IMR-90 (cell line): ENCODE measurements at regions not wholly inside any gene's neighbourhood (a gene's known extent, or its start where the extent isn't known, plus 50 kb on each side); places are given as distances from the start of the nearest gene placed in this dataset.

ENCODE experiments used
- ATAC-seq: fragments of 200-7000 bp; cut with Tn5 transposase; 2 replicates; pipeline ENCODE4 v1.9.1; 2020; ENCODE audit warnings: low read depth, mild to moderate bottlenecking, moderate library complexity
- BruUV-seq: library from RNA; stranded (reverse); fragments of 400-500 nt; replicated peaks from 2 replicates; lab custom pipeline; 2021; lab: Mats Ljungman, UMichigan
- CTCF ChIA-PET: fragments of 300-600 bp; formaldehyde crosslinking; extraction: SDS; loops from one replicate; lab custom pipeline; 2021; ENCODE audit warnings: antibody characterized with exemption; lab: Yijun Ruan, JAX
- POLR2A ChIA-PET: fragments of 300-600 bp; sonication (Branson Sonifier 250); formaldehyde crosslinking; loops from one replicate; lab custom pipeline; 2022; ENCODE audit warnings: antibody characterized with exemption; ENCODE audit not compliant: unreplicated experiment; lab: Charles Lee
- DNase-seq: peaks from one replicate; pipeline ENCODE4 v3.0.0; 2013
- H2AFZ ChIP-seq: replicated peaks from 2 replicates; pipeline ENCODE3; 2013; ENCODE audit warnings: low read length, mild to moderate bottlenecking; ENCODE audit not compliant: poor library complexity
- H2AK5ac ChIP-seq: 2 replicates; pipeline ENCODE4 v1.6.1; 2013; ENCODE audit warnings: low read depth, low read length, inconsistent platforms
- H2AK9ac ChIP-seq: replicated peaks from 2 replicates; pipeline ENCODE3; 2013; ENCODE audit warnings: mild to moderate bottlenecking, low read depth, low read length, moderate library complexity; ENCODE audit not compliant: poor library complexity
- H2BK120ac ChIP-seq: 2 replicates; pipeline ENCODE4 v1.6.1; 2013; ENCODE audit warnings: low read depth, low read length, inconsistent platforms
- H2BK15ac ChIP-seq: 3 replicates; pipeline ENCODE4 v1.6.1; 2013; ENCODE audit warnings: low read depth, low read length, inconsistent platforms
- H2BK20ac ChIP-seq: 2 replicates; pipeline ENCODE4 v1.6.1; 2013; ENCODE audit warnings: low read depth, mild to moderate bottlenecking, inconsistent platforms, low read length, moderate library complexity
- H2BK5ac ChIP-seq: 2 replicates; pipeline ENCODE4 v1.6.1; 2013; ENCODE audit warnings: mild to moderate bottlenecking, low read depth, low read length, inconsistent platforms; ENCODE audit not compliant: poor library complexity, severe bottlenecking
- H3K14ac ChIP-seq: replicated peaks from 2 replicates; pipeline ENCODE4 v1.6.1; 2013; ENCODE audit warnings: low read depth, low read length, inconsistent platforms
- H3K18ac ChIP-seq: 2 replicates; pipeline ENCODE4 v1.6.1; 2013; ENCODE audit warnings: low read depth, low read length, control low read depth
- H3K23ac ChIP-seq: 2 replicates; pipeline ENCODE4 v1.6.1; 2013; ENCODE audit warnings: low read depth, low read length, inconsistent platforms
- H3K27ac ChIP-seq: 2 replicates; pipeline ENCODE4 v1.5.1; 2013; ENCODE audit warnings: mild to moderate bottlenecking, control low read depth, low read length; ENCODE audit not compliant: insufficient read depth
- H3K27me3 ChIP-seq: 2 replicates; pipeline ENCODE4 v1.6.1; 2013; ENCODE audit warnings: low read length; ENCODE audit not compliant: control insufficient read depth, insufficient read depth
- H3K36me3 ChIP-seq: 2 replicates; pipeline ENCODE4 v1.6.1; 2013; ENCODE audit warnings: low read length, mixed read lengths; ENCODE audit not compliant: control insufficient read depth, insufficient read depth
- H3K4ac ChIP-seq: 2 replicates; pipeline ENCODE4 v1.6.1; 2013; ENCODE audit warnings: low read depth, low read length, inconsistent platforms
- H3K4me1 ChIP-seq: 2 replicates; pipeline ENCODE4 v1.6.1; 2013; ENCODE audit warnings: low read length, mixed read lengths; ENCODE audit not compliant: control insufficient read depth, insufficient read depth
- H3K4me2 ChIP-seq: 2 replicates; pipeline ENCODE4 v1.6.1; 2013; ENCODE audit warnings: low read depth, mild to moderate bottlenecking, control low read depth, low read length, moderate library complexity
- H3K4me3 ChIP-seq: 2 replicates; pipeline ENCODE4 v1.5.1; 2013; ENCODE audit warnings: low read depth, mild to moderate bottlenecking, control low read depth, low read length, moderate library complexity; ENCODE audit not compliant: insufficient read depth
- H3K56ac ChIP-seq: 2 replicates; pipeline ENCODE4 v1.6.1; 2013; ENCODE audit warnings: low read length, inconsistent platforms; ENCODE audit not compliant: insufficient read depth; ENCODE audit errors: extremely low read depth
- H3K79me1 ChIP-seq, 2 experiments: 2 replicates each; pipeline ENCODE4 v1.6.1; 2013; ENCODE audit warnings: low read length in 2 of 2, inconsistent platforms in 1 of 2, low read depth in 1 of 2
- H3K9ac ChIP-seq: 2 replicates; pipeline ENCODE4 v1.6.1; 2013; ENCODE audit warnings: low read depth, low read length, control low read depth
- H3K9me1 ChIP-seq: 2 replicates; pipeline ENCODE4 v1.6.1; 2013; ENCODE audit warnings: low read length, inconsistent platforms; ENCODE audit not compliant: insufficient read depth
- H3K9me3 ChIP-seq: 2 replicates; pipeline ENCODE4 v1.6.1; 2013; ENCODE audit warnings: low read length; ENCODE audit not compliant: control insufficient read depth, insufficient read depth
- H4K20me1 ChIP-seq: 2 replicates; pipeline ENCODE4 v1.6.1; 2013; ENCODE audit warnings: low read length, inconsistent platforms; ENCODE audit not compliant: insufficient read depth
- H4K5ac ChIP-seq: 2 replicates; pipeline ENCODE4 v1.6.1; 2013; ENCODE audit warnings: mild to moderate bottlenecking, low read depth, low read length, control low read depth
- H4K8ac ChIP-seq, 2 experiments: 2 replicates each; pipeline ENCODE4 v1.6.1; 2013; ENCODE audit warnings: low read depth in 2 of 2, low read length in 2 of 2, control low read depth in 1 of 2, inconsistent platforms in 1 of 2
- H4K91ac ChIP-seq: 2 replicates; pipeline ENCODE4 v1.6.1; 2013; ENCODE audit warnings: low read depth, low read length, inconsistent platforms; ENCODE audit not compliant: insufficient read depth
- BHLHE40 ChIP-seq: fragments of 150-350 bp; IDR thresholded peaks from 2 replicates; pipeline ENCODE4 v1.6.1; 2016; ENCODE audit warnings: mild to moderate bottlenecking, low read depth, low read length
- RCOR1 ChIP-seq: IDR thresholded peaks from 2 replicates; pipeline ENCODE4 v1.6.1; 2012; ENCODE audit warnings: mild to moderate bottlenecking, low read length, improper control_type of control experiment; ENCODE audit not compliant: insufficient replicate concordance
- WGBS, 2 experiments: methylation state at CpG; one replicate each; pipeline versions ENCODE4 v1.1.5 to v1.1.7; 2013; ENCODE audit warnings: missing lambda C conversion rate in 2 of 2; ENCODE audit not compliant: insufficient read length in 1 of 2; ENCODE audit errors: extremely low coverage in 2 of 2; 5-methylcytosine and 5-hydroxymethylcytosine counted together
- dilution Hi-C: fragments of 300-500 bp; cut with HindIII; formaldehyde crosslinking; loops from one replicate; pipeline ENCODE4 v1.14.3; 2018; ENCODE audit warnings: low sequenced_read_pairs; ENCODE audit not compliant: unreplicated experiment
- in situ Hi-C: fragments of 300-500 bp; cut with MboI; formaldehyde crosslinking; loops from 3 replicates; pipeline ENCODE4 v1.14.3; 2019; ENCODE audit warnings: low sequenced_read_pairs, inconsistent platforms, mixed read lengths
- intact Hi-C: fragments of 100-400 bp; cut with micrococcal nuclease; formaldehyde crosslinking; loops from 2 replicates; pipeline ENCODE4 v1.10.0; 2022

GRCh38 chr10:63921908-63922467 is 400.8 kb downstream of the REEP3 start:
- H4K8ac ChIP-seq, result no peak overlapping the region
- H3K14ac ChIP-seq, result no peak overlapping the region
- no peak overlapping the region for H2BK20ac ChIP-seq
- no peak overlapping the region for H3K4me2 ChIP-seq
- H2BK5ac ChIP-seq, result no peak overlapping the region
- H3K9ac ChIP-seq, result no peak overlapping the region
- no peak overlapping the region for H4K91ac ChIP-seq
- no peak overlapping the region for H3K4ac ChIP-seq
- no peak overlapping the region for H3K4me3 ChIP-seq
- H3K23ac ChIP-seq, result no peak overlapping the region
- no peak for TF ChIP-seq RCOR1
- no peak for TF ChIP-seq BHLHE40
- H3K27me3 ChIP-seq, result no peaks in the 10 kb centered on the region
- no peak overlapping the region for H2AK9ac ChIP-seq
- H3K56ac ChIP-seq, result no peak overlapping the region
- POLR2A ChIA-PET, result no interaction called here
- CTCF ChIA-PET, result no interaction called here
- no peaks in the 10 kb centered on the region for H3K4me1 ChIP-seq
- no peaks in the 10 kb centered on the region for H3K36me3 ChIP-seq
- dilution Hi-C loops, result no loop called here
- H4K5ac ChIP-seq, result no peak overlapping the region
- in situ Hi-C loops, result no loop called here
- no TSS peak for BruUV-seq
- ATAC-seq (no peak), DNase-seq (no peak)
- no peaks in the 10 kb centered on the region for H4K20me1 ChIP-seq
- no peak overlapping the region for H2AK5ac ChIP-seq
- intact Hi-C loops, result no loop called here
- H3K27ac ChIP-seq, result no peak overlapping the region
- no peak overlapping the region for H3K18ac ChIP-seq
- no CpG with 5 or more reads among the region's 4 CpGs for WGBS, 2 experiments
- no peaks in the 10 kb centered on the region for H3K9me1 ChIP-seq
- H2BK15ac ChIP-seq, result no peak overlapping the region
- no peaks in the 10 kb centered on the region for H3K79me1 ChIP-seq
- no peak overlapping the region for H2BK120ac ChIP-seq
- no peaks in the 10 kb centered on the region for H3K9me3 ChIP-seq
- H2AFZ ChIP-seq, result no peak overlapping the region
